Mesenchymal stem cell (in vitro differentiated cells and primary cell): ENCODE measurements at regions not wholly inside any gene's neighbourhood (a gene's known extent, or its start where the extent isn't known, plus 50 kb on each side); places are given as distances from the start of the nearest gene placed in this dataset.
A peak's percentile ranks its signal among the peaks of the same experiment; 100 is the strongest.

Source experiments
- DNase-seq: peaks from one replicate; pipeline ENCODE4 v3.0.0-alpha.2; 2013
- H2AFZ ChIP-seq: one replicate; pipeline ENCODE4 v1.6.1; 2013; ENCODE audit warnings: low read depth, mild to moderate bottlenecking, control low read depth, inconsistent platforms, low read length, moderate library complexity
- H2AK5ac ChIP-seq: 2 replicates; pipeline ENCODE4 v1.6.1; 2013; ENCODE audit warnings: low read length, moderate library complexity, mild to moderate bottlenecking, inconsistent platforms; ENCODE audit not compliant: severe bottlenecking
- H2BK120ac ChIP-seq: one replicate; pipeline ENCODE4 v1.6.1; 2013; ENCODE audit warnings: low read depth, mild to moderate bottlenecking, inconsistent platforms, low read length, moderate library complexity
- H2BK12ac ChIP-seq, 2 experiments: one replicate each; pipeline ENCODE4 v1.6.1; 2013; ENCODE audit warnings: inconsistent platforms in 2 of 2, low read length in 2 of 2, mild to moderate bottlenecking in 2 of 2, moderate library complexity in 2 of 2, control low read depth in 1 of 2
- H2BK15ac ChIP-seq: one replicate; pipeline ENCODE4 v1.6.1; 2013; ENCODE audit warnings: mild to moderate bottlenecking, low read depth, inconsistent platforms; ENCODE audit not compliant: poor library complexity, severe bottlenecking
- H2BK5ac ChIP-seq: 2 replicates; pipeline ENCODE4 v1.6.1; 2013; ENCODE audit warnings: low read depth, mild to moderate bottlenecking, low read length, control low read depth, inconsistent platforms; ENCODE audit not compliant: poor library complexity, severe bottlenecking
- H3K14ac ChIP-seq, 2 experiments: one replicate each; pipeline ENCODE4 v1.6.1; 2013; ENCODE audit warnings: inconsistent platforms in 2 of 2, low read length in 2 of 2, control low read depth in 1 of 2, mild to moderate bottlenecking in 1 of 2, moderate library complexity in 1 of 2
- H3K18ac ChIP-seq, 2 experiments: one replicate each; pipeline ENCODE4 v1.6.1; 2013; ENCODE audit warnings: inconsistent platforms in 2 of 2, low read length in 2 of 2, control low read depth in 1 of 2, low read depth in 1 of 2, mild to moderate bottlenecking in 1 of 2
- H3K23ac ChIP-seq, 2 experiments: one replicate each; pipeline ENCODE4 v1.6.1; 2013; ENCODE audit warnings: inconsistent platforms in 2 of 2, low read length in 2 of 2, mild to moderate bottlenecking in 2 of 2, moderate library complexity in 2 of 2, control low read depth in 1 of 2
- H3K27ac ChIP-seq: 2 replicates; pipeline ENCODE4 v1.5.1; 2013; ENCODE audit warnings: mild to moderate bottlenecking, moderate library complexity, low read length, control low read depth, inconsistent platforms; ENCODE audit not compliant: poor library complexity, severe bottlenecking
- H3K27me3 ChIP-seq, 2 experiments: 2 replicates each; pipeline versions ENCODE4 v1.6.1 to v1.7.0; 2013; ENCODE audit warnings: low read length in 2 of 2, mild to moderate bottlenecking in 2 of 2, moderate library complexity in 2 of 2, control low read depth in 1 of 2, inconsistent platforms in 1 of 2; ENCODE audit not compliant: control insufficient read depth in 1 of 2, insufficient read depth in 1 of 2
- H3K36me3 ChIP-seq, 2 experiments: 2 replicates each; pipeline versions ENCODE4 v1.6.1 to v1.7.0; 2013; ENCODE audit warnings: low read length in 2 of 2, control low read depth in 1 of 2, inconsistent platforms in 1 of 2, low read depth in 1 of 2, mild to moderate bottlenecking in 1 of 2; ENCODE audit not compliant: insufficient read depth in 2 of 2, control insufficient read depth in 1 of 2
- H3K4ac ChIP-seq, 2 experiments: one replicate each; pipeline ENCODE4 v1.6.1; 2013; ENCODE audit warnings: inconsistent platforms in 2 of 2, low read length in 2 of 2, mild to moderate bottlenecking in 2 of 2, moderate library complexity in 2 of 2, control low read depth in 1 of 2, low read depth in 1 of 2
- H3K4me1 ChIP-seq: 2 replicates; pipeline ENCODE4 v1.6.1; 2013; ENCODE audit warnings: low read depth, low read length, control low read depth; ENCODE audit not compliant: control insufficient read depth, insufficient read depth
- H3K4me2 ChIP-seq: 2 replicates; pipeline ENCODE4 v1.6.1; 2013; ENCODE audit warnings: low read length, mild to moderate bottlenecking, inconsistent platforms; ENCODE audit not compliant: poor library complexity, severe bottlenecking
- H3K4me3 ChIP-seq, 2 experiments: 2 replicates each; pipeline versions ENCODE4 v1.5.1 to v1.7.0; 2013; ENCODE audit warnings: low read length in 2 of 2, mild to moderate bottlenecking in 2 of 2, control low read depth in 1 of 2, low read depth in 1 of 2; ENCODE audit not compliant: insufficient read depth in 1 of 2
- H3K79me1 ChIP-seq: replicated peaks from 2 replicates; pipeline ENCODE4 v1.6.1; 2013; ENCODE audit warnings: mild to moderate bottlenecking, control low read depth, low read length, inconsistent platforms; ENCODE audit not compliant: poor library complexity, severe bottlenecking
- H3K9ac ChIP-seq: 2 replicates; pipeline ENCODE4 v1.7.0; 2013; ENCODE audit warnings: mild to moderate bottlenecking, low read length, moderate library complexity
- H3K9me3 ChIP-seq: 2 replicates; pipeline ENCODE4 v1.7.0; 2013; ENCODE audit warnings: mild to moderate bottlenecking, low read length; ENCODE audit not compliant: control insufficient read depth
- H4K8ac ChIP-seq: one replicate; pipeline ENCODE4 v1.6.1; 2013; ENCODE audit warnings: inconsistent platforms, mild to moderate bottlenecking, low read length, moderate library complexity
- H4K91ac ChIP-seq: one replicate; pipeline ENCODE4 v1.6.1; 2013; ENCODE audit warnings: mild to moderate bottlenecking, low read length, inconsistent platforms
- WGBS: methylation state at CpG from one replicate; pipeline ENCODE4 v1.1.7; 2013; ENCODE audit warnings: mixed read lengths; 5-methylcytosine and 5-hydroxymethylcytosine counted together

DNA sequence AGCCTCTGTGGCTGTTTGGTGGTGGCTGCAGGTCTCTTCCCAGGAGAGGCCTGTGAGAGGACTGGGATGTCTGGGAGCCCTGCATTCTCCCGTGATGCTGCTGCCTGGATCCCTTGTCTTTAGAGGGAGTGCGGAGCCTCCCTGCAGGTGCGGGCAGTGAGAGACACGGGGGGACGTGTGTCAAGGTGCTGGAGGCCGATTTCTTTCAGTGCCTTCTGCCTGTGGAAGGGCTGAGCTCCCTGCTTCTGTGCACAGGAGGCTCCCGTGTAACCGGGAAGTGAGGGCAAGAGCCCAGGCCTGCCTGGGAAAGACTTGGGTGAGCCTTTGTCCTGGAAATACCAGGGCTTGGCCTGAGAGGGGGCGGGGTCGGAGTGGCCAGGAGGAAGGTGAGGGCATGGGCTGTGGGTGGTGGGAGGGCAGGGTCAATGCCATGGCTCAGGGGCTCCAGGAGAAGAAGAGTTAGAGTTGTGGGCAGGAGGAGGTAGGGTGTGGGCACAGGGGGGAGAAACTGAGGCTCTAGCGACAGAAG is 372.2 kb downstream of the TMEM121 start:
- H3K9ac ChIP-seq, result no peak overlapping the region
- no peak overlapping the region for H2AFZ ChIP-seq
- no peak overlapping the region for H3K23ac ChIP-seq
- no peak overlapping the region for H3K14ac ChIP-seq
- no peaks in the 10 kb centered on the region for H3K27me3 ChIP-seq
- H4K8ac ChIP-seq, result no peak overlapping the region
- no peak overlapping the region for H3K4me3 ChIP-seq
- H2BK5ac ChIP-seq, result no peak overlapping the region
- H3K27ac ChIP-seq, result no peak overlapping the region
- H3K4ac ChIP-seq, result no peak overlapping the region
- no peak overlapping the region for H4K91ac ChIP-seq
- no peak overlapping the region for H2BK12ac ChIP-seq
- H3K4me2 ChIP-seq, result no peak overlapping the region
- no peaks in the 10 kb centered on the region for H3K79me1 ChIP-seq
- H2BK120ac ChIP-seq, result no peak overlapping the region
- H2AK5ac ChIP-seq, result no peak overlapping the region
- no peaks in the 10 kb centered on the region for H3K9me3 ChIP-seq
- no peak for DNase-seq
- 78% methylated on average over 11 of the region's 11 CpGs for WGBS
- H2BK15ac ChIP-seq, result no peak overlapping the region
- no peak overlapping the region for H3K18ac ChIP-seq
- H3K4me1 ChIP-seq, result no peaks in the 10 kb centered on the region
- H3K36me3 ChIP-seq, result no peaks in the 10 kb centered on the region

DNA sequence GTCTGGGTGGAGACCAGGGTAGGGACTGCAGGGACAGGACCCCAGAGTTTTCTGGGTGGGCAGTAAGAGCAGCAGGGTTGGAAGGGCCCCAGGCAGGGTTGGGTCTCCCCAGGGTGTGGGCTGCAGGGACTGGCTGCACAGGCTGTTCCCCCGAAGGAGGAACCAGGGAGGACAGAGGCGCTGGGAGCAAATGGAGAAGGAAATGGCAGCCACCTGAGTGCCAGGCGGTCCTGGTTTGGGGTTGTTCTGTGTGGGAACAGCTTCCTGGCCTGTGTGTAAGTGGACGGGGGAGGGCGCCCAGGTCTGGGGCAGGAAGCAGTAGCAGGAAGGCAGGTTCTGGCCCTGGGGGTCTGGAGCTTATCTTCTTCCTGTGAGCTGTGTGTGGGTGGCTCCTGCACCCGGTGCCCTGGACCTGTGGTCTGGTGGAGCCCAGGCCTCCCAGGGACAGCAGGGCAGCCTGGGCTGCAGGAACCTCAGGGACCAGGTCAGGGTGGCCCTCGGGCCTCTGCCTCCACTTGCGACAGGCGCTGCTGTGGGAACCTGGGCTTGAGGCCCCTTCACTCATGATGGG is 372.8 kb downstream of the TMEM121 start:
- H3K4ac ChIP-seq, result no peak overlapping the region
- H3K18ac ChIP-seq, result no peak overlapping the region
- H2BK12ac ChIP-seq, result no peak overlapping the region
- H2BK5ac ChIP-seq, result no peak overlapping the region
- no peak overlapping the region for H3K9ac ChIP-seq
- H4K8ac ChIP-seq, result no peak overlapping the region
- no peak for DNase-seq
- H2BK15ac ChIP-seq, result no peak overlapping the region
- H3K27me3 ChIP-seq, result no peaks in the 10 kb centered on the region
- no peaks in the 10 kb centered on the region for H3K9me3 ChIP-seq
- H4K91ac ChIP-seq, result no peak overlapping the region
- WGBS, result 79% methylated on average over 9 of the region's 9 CpGs
- no peak overlapping the region for H2BK120ac ChIP-seq
- H3K4me1 ChIP-seq, result no peaks in the 10 kb centered on the region
- H3K14ac ChIP-seq, result no peak overlapping the region
- H2AFZ ChIP-seq, result no peak overlapping the region
- no peak overlapping the region for H3K23ac ChIP-seq
- H3K27ac ChIP-seq, result no peak overlapping the region
- no peaks in the 10 kb centered on the region for H3K36me3 ChIP-seq
- no peak overlapping the region for H3K4me2 ChIP-seq
- no peak overlapping the region for H3K4me3 ChIP-seq
- H2AK5ac ChIP-seq, result no peak overlapping the region
- H3K79me1 ChIP-seq, result no peaks in the 10 kb centered on the region

GRCh38 chr14:105899657-105900397 is 373.4 kb downstream of the TMEM121 start:
- Histone ChIP-seq H2BK5ac (no peak overlapping the region), H2BK15ac (no peak overlapping the region), H3K4ac (no peak overlapping the region), H3K4me3 (no peak overlapping the region), H3K4me2 (no peak overlapping the region), H4K91ac (peak overlapping the region; percentile 12), H2AFZ (no peak overlapping the region), H3K9me3 (no peaks in the 10 kb centered on the region), H3K27ac (no peak overlapping the region), H3K79me1 (no peaks in the 10 kb centered on the region), H3K36me3 (no peaks in the 10 kb centered on the region), H3K23ac (no peak overlapping the region), H3K4me1 (no peaks in the 10 kb centered on the region), H4K8ac (no peak overlapping the region), H3K27me3 (no peaks in the 10 kb centered on the region), H2BK12ac (no peak overlapping the region), H3K18ac (no peak overlapping the region), H2AK5ac (no peak overlapping the region), H2BK120ac (no peak overlapping the region), H3K9ac (no peak overlapping the region), H3K14ac (no peak overlapping the region)
- WGBS, result 70% methylated on average over 11 of the region's 11 CpGs
- no peak for DNase-seq

- H2BK5ac ChIP-seq, result no peak overlapping the region
- H2BK120ac ChIP-seq, result no peak overlapping the region
- no peaks in the 10 kb centered on the region for H3K4me1 ChIP-seq
- no peaks in the 10 kb centered on the region for H3K36me3 ChIP-seq
- no peaks in the 10 kb centered on the region for H3K79me1 ChIP-seq
- no peak overlapping the region for H4K91ac ChIP-seq
- no peak overlapping the region for H2AFZ ChIP-seq
- WGBS, result 89% methylated on average over 24 of the region's 30 CpGs
- H3K4ac ChIP-seq, result no peak overlapping the region
- no peak overlapping the region for H3K23ac ChIP-seq
- H3K18ac ChIP-seq, result no peak overlapping the region
- no peak overlapping the region for H2BK15ac ChIP-seq
- no peaks in the 10 kb centered on the region for H3K27me3 ChIP-seq
- no peak overlapping the region for H3K14ac ChIP-seq
- H4K8ac ChIP-seq, result no peak overlapping the region
- H3K9me3 ChIP-seq, result no peaks in the 10 kb centered on the region
- H3K4me3 ChIP-seq, result no peak overlapping the region
- no peak overlapping the region for H3K9ac ChIP-seq
- no peak overlapping the region for H3K4me2 ChIP-seq
- H2AK5ac ChIP-seq, result no peak overlapping the region
- no peak overlapping the region for H3K27ac ChIP-seq
- no peak overlapping the region for H2BK12ac ChIP-seq
- no peak for DNase-seq
Measured at GRCh38 chr14:105900398-105901160, 374.2 kb downstream of the TMEM121 start.
